ENCODE measurements at regions not wholly inside any gene's neighbourhood (a gene's known extent, or its start where the extent isn't known, plus 50 kb on each side); places are given as distances from the start of the nearest gene placed in this dataset.
"Not testable (repeated sequence)": the region's sequence is repeated elsewhere in the genome, so short reads cannot be mapped to it uniquely, and the experiment has no call there.

DNA sequence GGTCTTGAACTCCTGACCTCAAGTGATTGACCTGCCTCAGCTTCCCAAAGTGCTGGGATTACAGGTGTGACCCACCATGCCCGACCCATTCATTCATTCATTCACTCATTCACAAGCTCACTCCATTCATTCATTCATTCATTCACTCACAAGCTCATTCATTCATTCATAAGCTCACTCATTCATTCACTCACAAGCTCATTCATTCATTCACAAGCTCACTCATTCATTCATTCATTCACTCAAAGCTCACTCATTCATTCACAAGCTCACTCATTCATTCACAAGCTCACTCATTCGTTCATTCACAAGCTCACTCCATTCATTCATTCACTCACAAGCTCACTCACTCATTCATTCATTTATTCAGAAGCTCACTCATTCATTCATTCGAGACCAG lies 198.6 kb downstream of the SHOX start:
- no peak for DNase-seq

GRCh38 chrX:828411-828959 lies 197.9 kb downstream of the SHOX start:
- DNase-seq = no peak

DNA sequence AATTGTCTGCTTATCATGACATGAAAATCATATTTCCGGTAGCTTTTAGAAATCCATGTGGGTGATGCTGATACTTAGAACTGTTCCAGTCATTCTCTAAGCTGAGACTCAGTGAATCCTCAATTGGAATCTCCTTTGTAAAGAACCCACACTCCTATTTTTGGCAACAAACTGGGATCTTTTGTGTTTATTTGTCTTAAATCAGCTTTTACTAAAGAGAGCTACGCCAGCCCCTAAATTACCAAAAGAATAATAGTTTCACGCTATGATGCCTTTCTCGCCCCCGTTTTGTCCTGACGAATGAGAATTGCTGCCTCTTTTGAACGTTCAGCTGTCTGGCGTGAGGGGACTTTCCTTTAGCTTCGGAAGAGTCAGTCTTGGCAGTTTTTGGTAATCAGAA lies 195.9 kb downstream of the SHOX start:
- no peak for DNase-seq

GRCh38 chrX:825991-826390 lies 195.4 kb downstream of the SHOX start:
- DNase-seq = no peak

- not testable (repeated sequence) for DNase-seq
These were observed 192.5 kb downstream of the SHOX start for GRCh38 chrX:823073-823472.

GRCh38 chrX:821327-822107 lies 190.9 kb downstream of the SHOX start:
- no peak for DNase-seq

DNA sequence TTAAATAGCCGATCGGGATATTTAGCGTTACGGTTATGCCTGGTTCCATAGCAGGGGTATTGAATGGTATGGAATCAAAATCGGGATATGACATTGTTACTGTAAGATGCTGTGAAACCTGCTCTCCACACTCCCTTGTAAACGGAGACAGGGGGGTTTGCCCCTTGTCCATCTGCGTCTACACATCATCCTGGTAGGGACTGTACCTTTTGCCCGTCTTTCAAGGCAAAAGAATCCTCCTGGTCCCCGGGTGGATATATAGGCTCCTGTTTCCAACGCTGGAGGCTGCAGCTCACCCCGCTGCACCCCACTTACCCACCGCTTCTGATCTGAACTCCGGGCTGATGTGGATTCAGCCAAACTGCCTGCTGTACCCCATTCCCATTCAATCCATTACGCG lies 189.1 kb downstream of the SHOX start:
- DNase-seq = no peak

DNA sequence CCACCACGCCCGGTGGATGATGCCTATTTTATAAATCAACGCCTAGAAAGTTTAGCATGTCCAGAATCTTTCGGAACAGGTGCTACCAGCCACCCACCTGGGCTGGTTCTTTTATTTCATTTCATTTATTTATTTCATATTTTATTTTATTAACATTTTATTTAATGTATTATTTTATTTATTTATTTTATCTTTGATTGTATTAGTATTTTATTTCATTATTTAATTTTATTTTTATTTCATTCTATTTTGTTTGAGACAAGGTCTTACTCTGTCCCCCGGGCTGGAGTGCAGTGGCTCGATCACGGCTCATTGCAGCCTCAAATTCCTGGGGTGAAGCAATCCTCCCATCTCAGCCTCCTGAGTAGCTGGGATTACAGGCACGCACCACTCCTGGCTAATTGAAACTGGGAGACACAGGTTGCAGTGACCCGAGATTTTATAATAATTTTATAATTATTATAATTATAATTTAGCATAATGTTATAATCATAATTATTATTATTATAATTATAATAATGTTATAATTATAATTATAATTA lies 187.2 kb downstream of the SHOX start:
- DNase-seq = no peak

- DNase-seq = not testable (repeated sequence)
These were observed 186.6 kb downstream of the SHOX start for GRCh38 chrX:817147-817546.

- no peak for DNase-seq
These were observed 185.8 kb downstream of the SHOX start for GRCh38 chrX:816411-816810.

- no peak for DNase-seq
These were observed 179.6 kb downstream of the SHOX start for GRCh38 chrX:810186-810585.

GRCh38 chrX:809081-809480 lies 178.5 kb downstream of the SHOX start:
- DNase-seq = no peak

GRCh38 chrX:806586-806985 lies 176.0 kb downstream of the SHOX start:
- DNase-seq = no peak

- no peak for DNase-seq
These were observed 175.4 kb downstream of the SHOX start for GRCh38 chrX:805988-806387.

GRCh38 chrX:805103-805670 lies 174.6 kb downstream of the SHOX start:
- no peak for DNase-seq

GRCh38 chrX:802846-803245 lies 172.3 kb downstream of the SHOX start:
- no peak for DNase-seq

DNA sequence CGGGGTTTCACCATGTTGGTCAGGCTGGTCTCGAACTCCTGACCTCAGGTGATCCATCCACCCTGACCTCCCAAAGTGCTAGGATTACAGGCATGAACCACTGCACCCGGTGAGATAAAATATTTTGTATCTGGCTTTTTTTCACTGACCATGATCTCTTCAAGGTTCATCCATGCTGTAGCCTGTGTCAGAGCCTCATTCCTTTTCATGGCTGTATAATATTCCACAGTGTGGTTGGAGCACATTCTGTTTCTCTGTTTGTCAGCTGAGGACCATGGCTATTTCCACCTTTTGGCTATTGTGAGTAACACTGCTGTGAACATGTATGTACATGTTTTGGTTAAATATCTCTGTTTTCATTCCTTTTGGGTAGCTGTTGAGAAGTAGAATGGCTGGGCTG lies 169.2 kb downstream of the SHOX start:
- no peak for DNase-seq

DNA sequence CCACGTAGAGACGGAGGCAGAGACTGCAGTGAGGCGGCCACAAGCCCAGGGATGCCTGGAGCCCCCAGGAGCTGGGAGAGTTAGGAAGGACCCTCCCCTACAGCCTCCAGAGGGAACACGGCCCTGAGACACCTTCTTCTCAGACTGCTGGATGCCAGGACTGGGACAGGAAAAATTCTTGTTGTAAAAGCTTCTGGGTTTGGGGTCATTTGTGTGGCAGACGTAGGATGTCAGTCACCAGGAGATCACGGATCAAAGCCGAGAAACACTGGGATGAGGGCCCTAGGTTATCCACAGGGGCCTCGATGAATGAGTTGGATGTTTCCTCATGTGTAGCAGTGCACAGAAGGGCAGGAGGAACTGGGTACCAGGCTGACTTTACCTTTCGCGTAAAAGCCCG lies 163.7 kb downstream of the SHOX start:
- DNase-seq = no peak

- DNase-seq = no peak
These were observed 162.7 kb downstream of the SHOX start for GRCh38 chrX:793216-793770.

DNA sequence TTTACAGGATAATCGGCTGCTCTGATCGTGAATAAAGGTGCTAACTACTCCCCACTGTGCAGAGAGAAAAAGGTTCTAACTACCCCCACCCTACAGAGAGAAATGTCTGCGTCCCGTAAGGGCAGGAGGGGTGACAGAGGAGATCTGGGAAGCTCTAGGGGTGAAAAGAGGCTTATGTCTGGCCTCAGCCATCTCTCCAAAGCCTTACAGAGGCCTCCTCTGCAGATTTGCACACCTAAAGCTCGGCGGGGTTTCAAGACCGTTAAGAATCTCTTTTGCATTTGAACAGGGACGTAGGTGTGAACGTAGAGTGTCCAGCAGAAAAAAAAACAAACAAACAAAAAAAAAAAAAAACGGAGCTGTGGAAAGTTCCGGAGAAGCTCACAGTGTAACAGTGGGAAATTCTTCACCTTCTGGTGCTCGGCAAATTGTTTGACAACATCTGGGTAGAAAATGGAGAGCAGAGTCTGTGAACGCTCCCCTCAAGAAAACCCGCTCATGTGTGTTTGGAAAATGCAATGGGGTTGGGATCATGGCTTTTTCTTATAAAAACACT lies 161.0 kb downstream of the SHOX start:
- DNase-seq = no peak

- no peak for DNase-seq
These were observed 160.3 kb downstream of the SHOX start for GRCh38 chrX:790783-791360.

DNA sequence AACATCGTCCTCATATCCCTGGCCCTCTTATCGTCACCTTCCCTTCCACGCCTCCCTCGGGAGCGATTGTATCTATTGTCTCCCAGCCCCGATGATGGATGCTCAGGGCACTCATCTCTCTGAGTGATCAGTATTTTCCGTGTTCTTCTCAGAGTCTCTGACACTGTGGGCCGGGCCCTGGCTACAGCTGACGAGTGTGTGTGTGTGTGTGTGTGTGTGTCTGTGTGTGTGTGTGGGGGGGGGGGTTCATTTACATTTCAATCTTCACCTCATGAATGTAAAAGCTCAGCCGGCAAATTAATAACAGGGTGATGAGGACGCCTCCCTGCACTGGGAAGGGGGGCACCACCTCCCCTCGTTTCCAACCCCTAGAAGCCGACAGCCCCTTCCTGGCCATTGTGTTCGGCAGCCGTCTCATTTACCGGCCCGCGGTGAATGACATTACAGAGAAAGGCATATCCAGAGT lies 159.5 kb downstream of the SHOX start:
- DNase-seq = no peak

DNA sequence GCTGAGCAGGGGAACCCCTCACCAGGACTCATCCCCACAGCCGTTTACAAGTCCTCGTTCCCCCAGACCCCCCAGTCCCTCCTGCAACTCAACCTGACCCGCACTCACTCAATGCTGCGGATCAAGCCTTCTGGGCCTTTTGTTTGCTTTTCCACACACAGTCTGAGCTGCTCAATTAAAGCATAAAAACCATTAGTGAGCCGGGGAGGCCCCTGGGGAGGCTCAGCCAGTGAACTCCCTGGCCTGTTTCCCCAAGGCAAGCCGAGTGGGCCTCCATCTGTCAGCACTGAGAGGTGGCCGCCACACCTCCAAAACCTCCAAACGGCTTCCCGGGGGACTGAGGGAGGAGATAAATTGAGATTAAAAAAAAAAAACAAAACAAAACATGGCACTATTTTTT lies 158.5 kb downstream of the SHOX start:
- no peak for DNase-seq

All from activated CD4-positive, alpha-beta T cell treated with anti-CD3 and anti-CD28 coated beads, Interleukin-2, amount 50 U/mL, for 16 hours (primary cell).